Neural progenitor cell (in vitro differentiated cells): ENCODE measurements at regions not wholly inside any gene's neighbourhood (a gene's known extent, or its start where the extent isn't known, plus 50 kb on each side); places are given as distances from the start of the nearest gene placed in this dataset.

ENCODE experiments used
- EZH2 ChIP-seq: fragments of 200-600 bp; sonication (generic); IDR thresholded peaks from 2 replicates; pipeline ENCODE4 v1.6.1; 2017; ENCODE audit warnings: antibody characterized with exemption, mild to moderate bottlenecking, moderate library complexity
- TF ChIP-seq, protein P1 (sequence below): fragments of 200-600 bp; sonication (generic); IDR thresholded peaks from 2 replicates; pipeline ENCODE4 v1.5.1; 2017; ENCODE audit warnings: antibody characterized with exemption, mild to moderate bottlenecking

DNA sequence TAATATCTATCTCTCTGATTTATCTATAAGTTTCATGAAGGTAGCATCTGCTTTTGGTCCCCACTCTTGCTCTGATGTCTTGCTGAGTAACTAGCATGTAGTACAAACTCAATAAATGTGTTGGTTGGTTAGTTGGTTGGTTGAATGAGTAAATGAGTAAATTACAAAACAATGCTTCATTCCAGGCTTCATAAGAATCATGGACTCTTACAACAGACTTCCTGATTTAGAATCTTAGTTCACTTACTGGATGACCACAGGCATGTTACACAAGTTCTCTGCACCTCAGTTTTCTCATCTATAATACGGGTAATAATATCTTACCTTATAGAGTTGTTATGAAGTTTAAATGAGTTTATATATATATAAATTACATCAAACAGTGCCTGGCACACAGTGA, 98.6 kb downstream of the ZNF281 start:
- TF ChIP-seq, protein P1, sequence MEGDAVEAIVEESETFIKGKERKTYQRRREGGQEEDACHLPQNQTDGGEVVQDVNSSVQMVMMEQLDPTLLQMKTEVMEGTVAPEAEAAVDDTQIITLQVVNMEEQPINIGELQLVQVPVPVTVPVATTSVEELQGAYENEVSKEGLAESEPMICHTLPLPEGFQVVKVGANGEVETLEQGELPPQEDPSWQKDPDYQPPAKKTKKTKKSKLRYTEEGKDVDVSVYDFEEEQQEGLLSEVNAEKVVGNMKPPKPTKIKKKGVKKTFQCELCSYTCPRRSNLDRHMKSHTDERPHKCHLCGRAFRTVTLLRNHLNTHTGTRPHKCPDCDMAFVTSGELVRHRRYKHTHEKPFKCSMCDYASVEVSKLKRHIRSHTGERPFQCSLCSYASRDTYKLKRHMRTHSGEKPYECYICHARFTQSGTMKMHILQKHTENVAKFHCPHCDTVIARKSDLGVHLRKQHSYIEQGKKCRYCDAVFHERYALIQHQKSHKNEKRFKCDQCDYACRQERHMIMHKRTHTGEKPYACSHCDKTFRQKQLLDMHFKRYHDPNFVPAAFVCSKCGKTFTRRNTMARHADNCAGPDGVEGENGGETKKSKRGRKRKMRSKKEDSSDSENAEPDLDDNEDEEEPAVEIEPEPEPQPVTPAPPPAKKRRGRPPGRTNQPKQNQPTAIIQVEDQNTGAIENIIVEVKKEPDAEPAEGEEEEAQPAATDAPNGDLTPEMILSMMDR: no peak
- no peak for TF ChIP-seq EZH2
